Chondrocyte (in vitro differentiated cells): ENCODE measurements at regions not wholly inside any gene's neighbourhood (a gene's known extent, or its start where the extent isn't known, plus 50 kb on each side); places are given as distances from the start of the nearest gene placed in this dataset.

ENCODE experiments used
- DNase-seq: peaks from one replicate; pipeline ENCODE4 v3.0.0; 2021; ENCODE audit warnings: mixed read lengths, low spot score
- H3K27ac Mint-ChIP-seq: one replicate; pipeline ENCODE4 v1.8.0; 2021; ENCODE audit warnings: mild to moderate bottlenecking, moderate library complexity, mixed read lengths; ENCODE audit not compliant: unreplicated experiment
- H3K27me3 Mint-ChIP-seq: 2 replicates; pipeline ENCODE4 v1.8.0; 2021; ENCODE audit warnings: low read depth, mixed read lengths
- H3K36me3 Mint-ChIP-seq: 2 replicates; pipeline ENCODE4 v1.8.0; 2021; ENCODE audit warnings: low read depth, mixed read lengths
- H3K4me1 Mint-ChIP-seq: 2 replicates; pipeline ENCODE4 v1.8.0; 2021; ENCODE audit warnings: low read depth, mild to moderate bottlenecking, mixed read lengths
- H3K4me3 Mint-ChIP-seq: one replicate; pipeline ENCODE4 v1.8.0; 2021; ENCODE audit warnings: mild to moderate bottlenecking, moderate library complexity, mixed read lengths; ENCODE audit not compliant: unreplicated experiment
- H3K9me3 Mint-ChIP-seq: 2 replicates; pipeline ENCODE4 v1.8.0; 2021; ENCODE audit warnings: low read depth, mixed read lengths
- TF ChIP-seq, protein P1 (sequence below): fragments of 200-600 bp; sonication (generic); IDR thresholded peaks from 2 replicates; pipeline ENCODE4 v1.5.0; 2021; ENCODE audit warnings: antibody characterized with exemption, mild to moderate bottlenecking, moderate library complexity

GRCh38 chr7:153380636-153381035 lies 621.1 kb downstream of the ACTR3B start:
- H3K9me3 Mint-ChIP-seq: peaks cover 83% of the 10 kb centered on the region
- TF ChIP-seq, protein P1, sequence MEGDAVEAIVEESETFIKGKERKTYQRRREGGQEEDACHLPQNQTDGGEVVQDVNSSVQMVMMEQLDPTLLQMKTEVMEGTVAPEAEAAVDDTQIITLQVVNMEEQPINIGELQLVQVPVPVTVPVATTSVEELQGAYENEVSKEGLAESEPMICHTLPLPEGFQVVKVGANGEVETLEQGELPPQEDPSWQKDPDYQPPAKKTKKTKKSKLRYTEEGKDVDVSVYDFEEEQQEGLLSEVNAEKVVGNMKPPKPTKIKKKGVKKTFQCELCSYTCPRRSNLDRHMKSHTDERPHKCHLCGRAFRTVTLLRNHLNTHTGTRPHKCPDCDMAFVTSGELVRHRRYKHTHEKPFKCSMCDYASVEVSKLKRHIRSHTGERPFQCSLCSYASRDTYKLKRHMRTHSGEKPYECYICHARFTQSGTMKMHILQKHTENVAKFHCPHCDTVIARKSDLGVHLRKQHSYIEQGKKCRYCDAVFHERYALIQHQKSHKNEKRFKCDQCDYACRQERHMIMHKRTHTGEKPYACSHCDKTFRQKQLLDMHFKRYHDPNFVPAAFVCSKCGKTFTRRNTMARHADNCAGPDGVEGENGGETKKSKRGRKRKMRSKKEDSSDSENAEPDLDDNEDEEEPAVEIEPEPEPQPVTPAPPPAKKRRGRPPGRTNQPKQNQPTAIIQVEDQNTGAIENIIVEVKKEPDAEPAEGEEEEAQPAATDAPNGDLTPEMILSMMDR: no peak
- no peaks in the 10 kb centered on the region for H3K27me3 Mint-ChIP-seq
- DNase-seq: no peak
- no peaks in the 10 kb centered on the region for H3K4me1 Mint-ChIP-seq
- H3K27ac Mint-ChIP-seq: no peak overlapping the region
- no peaks in the 10 kb centered on the region for H3K36me3 Mint-ChIP-seq
- H3K4me3 Mint-ChIP-seq: no peak overlapping the region

GRCh38 chr7:153381275-153382040 lies 621.9 kb downstream of the ACTR3B start:
- Mint-ChIP-seq H3K36me3 (no peaks in the 10 kb centered on the region), H3K9me3 (peaks cover 81% of the 10 kb centered on the region), H3K27me3 (no peaks in the 10 kb centered on the region), H3K4me3 (no peak overlapping the region), H3K4me1 (no peaks in the 10 kb centered on the region), H3K27ac (no peak overlapping the region)
- DNase-seq: no peak
- TF ChIP-seq, protein P1: peak; percentile 18

- TF ChIP-seq, protein P1: no peak
- Mint-ChIP-seq H3K4me3 (no peak overlapping the region), H3K36me3 (no peaks in the 10 kb centered on the region), H3K27me3 (no peaks in the 10 kb centered on the region), H3K4me1 (no peaks in the 10 kb centered on the region), H3K27ac (no peak overlapping the region), H3K9me3 (peaks cover 77% of the 10 kb centered on the region)
- DNase-seq: no peak
Measured at GRCh38 chr7:153382641-153383101, 623.1 kb downstream of the ACTR3B start.

GRCh38 chr7:153383781-153384180 lies 624.2 kb downstream of the ACTR3B start:
- Mint-ChIP-seq H3K27me3 (no peaks in the 10 kb centered on the region), H3K9me3 (peaks cover 79% of the 10 kb centered on the region), H3K36me3 (no peaks in the 10 kb centered on the region), H3K4me3 (no peak overlapping the region), H3K4me1 (no peaks in the 10 kb centered on the region), H3K27ac (no peak overlapping the region)
- TF ChIP-seq, protein P1: no peak
- no peak for DNase-seq

DNA sequence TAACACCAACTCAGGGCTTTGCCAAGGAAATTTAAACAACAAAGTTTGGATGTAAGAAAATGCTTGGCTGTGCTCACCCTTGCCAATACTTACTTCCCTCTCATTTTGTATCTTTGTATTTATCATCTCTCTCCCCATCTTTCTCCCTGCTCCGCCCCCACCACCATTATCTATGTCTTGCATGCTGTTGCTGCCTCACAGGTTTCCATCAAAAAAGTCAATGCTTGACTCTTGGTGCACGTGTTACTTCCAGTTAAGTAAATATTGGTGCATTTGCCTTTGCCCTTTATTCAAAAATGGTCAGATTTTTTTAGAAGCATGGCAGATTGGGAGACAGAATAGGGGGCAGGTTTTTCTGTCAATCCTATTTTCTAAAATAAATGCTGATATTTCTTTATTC lies 626.0 kb downstream of the ACTR3B start:
- Mint-ChIP-seq H3K4me1 (no peaks in the 10 kb centered on the region), H3K4me3 (no peak overlapping the region), H3K27ac (no peak overlapping the region), H3K27me3 (no peaks in the 10 kb centered on the region), H3K36me3 (no peaks in the 10 kb centered on the region), H3K9me3 (peaks cover 78% of the 10 kb centered on the region)
- TF ChIP-seq, protein P1: no peak
- no peak for DNase-seq
